ENCODE measurements at regions not wholly inside any gene's neighbourhood (a gene's known extent, or its start where the extent isn't known, plus 50 kb on each side); places are given as distances from the start of the nearest gene placed in this dataset.

GRCh38 chr4:45518832-45519231 is 605.0 kb downstream of the GABRG1 start:
- H3K9me3 ChIP-seq (replicated peaks; ENCODE audit: control insufficient read depth, insufficient read depth, low read length) = no peaks in the 10 kb centered on the region
- H3K9ac ChIP-seq (ENCODE audit: control insufficient read depth, insufficient read depth, low read length) = no peak overlapping the region
- H3K27me3 ChIP-seq (replicated peaks in 1 of 2; ENCODE audit: control insufficient read depth in 2 of 2, insufficient read depth in 2 of 2, low read length in 1 of 2) = no peaks in the 10 kb centered on the region
- H2AFZ ChIP-seq (ENCODE audit: control insufficient read depth, low read depth, low read length) = no peak overlapping the region
- H3K4me3 ChIP-seq = no peak overlapping the region
- H3K36me3 ChIP-seq (ENCODE audit: control insufficient read depth in 2 of 2, insufficient read depth in 2 of 2, low read length in 1 of 2) = no peaks in the 10 kb centered on the region
- DNase-seq (ENCODE audit: low read depth, low spot score) (no peak), FAIRE-seq (no peak), ATAC-seq (no peak)
- CTCF ChIA-PET = no interaction called here
- RAD21 ChIA-PET (ENCODE audit: unreplicated experiment) = no interaction called here
- H3K4me2 ChIP-seq (ENCODE audit: control insufficient read depth, insufficient read depth) = no peak overlapping the region
- in situ Hi-C loops (cut with MboI) (no loop called here), intact Hi-C loops (cut with micrococcal nuclease; ENCODE audit: unreplicated experiment) (no loop called here)
- H3K27ac ChIP-seq (ENCODE audit: control insufficient read depth, insufficient read depth) = no peak overlapping the region
- no peaks in the 10 kb centered on the region for H4K20me1 ChIP-seq (ENCODE audit: control insufficient read depth, insufficient read depth)
- H3K4me1 ChIP-seq (ENCODE audit: control insufficient read depth, insufficient read depth, low read length) = no peaks in the 10 kb centered on the region
- 36% methylated on average over 6 of the region's 6 CpGs for WGBS (ENCODE audit: insufficient coverage, insufficient replicate concordance, low lambda C conversion rate, missing lambda C conversion rate)
- no peaks in the 10 kb centered on the region for H3K79me2 ChIP-seq (ENCODE audit: control insufficient read depth, insufficient read depth, low read length)
- no TSS peak for BruUV-seq (replicated peaks)
- SMC1A ChIA-PET (ENCODE audit: uncharacterized antibody, unreplicated experiment) = no interaction called here
- POLR2A ChIA-PET = no interaction called here
- TF ChIP-seq IRF4 (IDR thresholded peaks at IDR 0.05; ENCODE audit: low read depth, low read length) (no peak), ASH2L (IDR thresholded peaks at IDR 0.05; ENCODE audit: borderline replicate concordance, low read depth) (no peak), FOXM1 (IDR thresholded peaks at IDR 0.05; ENCODE audit: low read depth, low read length) (no peak), CHD4 (IDR thresholded peaks at IDR 0.05) (no peak), ZNF384 (IDR thresholded peaks at IDR 0.05; ENCODE audit: borderline replicate concordance, low read depth, low read length) (no peak), ATF7 (IDR thresholded peaks at IDR 0.05; ENCODE audit: low read depth) (no peak), FOS (IDR thresholded peaks at IDR 0.05; ENCODE audit: borderline replicate concordance, extremely low read depth, insufficient read length) (no peak), MEF2A (IDR thresholded peaks at IDR 0.05; ENCODE audit: insufficient read depth, low read depth, low read length) (no peak), PAX5 (IDR thresholded peaks at IDR 0.05; ENCODE audit: borderline replicate concordance, low read depth, low read length) (no peak), GATAD2B (conservative IDR thresholded peaks at IDR 0.05; ENCODE audit: low read depth) (no peak), ETV6 (conservative IDR thresholded peaks at IDR 0.05 in 1 of 2, IDR thresholded peaks at IDR 0.05 in 1 of 2; ENCODE audit: borderline replicate concordance in 1 of 2, low read depth in 1 of 2) (no peak), IRF3 (IDR thresholded peaks at IDR 0.05) (no peak), RELB (IDR thresholded peaks at IDR 0.05; ENCODE audit: low read depth) (no peak), IKZF2 (IDR thresholded peaks at IDR 0.05) (no peak)
- TF ChIP-seq, protein P1, sequence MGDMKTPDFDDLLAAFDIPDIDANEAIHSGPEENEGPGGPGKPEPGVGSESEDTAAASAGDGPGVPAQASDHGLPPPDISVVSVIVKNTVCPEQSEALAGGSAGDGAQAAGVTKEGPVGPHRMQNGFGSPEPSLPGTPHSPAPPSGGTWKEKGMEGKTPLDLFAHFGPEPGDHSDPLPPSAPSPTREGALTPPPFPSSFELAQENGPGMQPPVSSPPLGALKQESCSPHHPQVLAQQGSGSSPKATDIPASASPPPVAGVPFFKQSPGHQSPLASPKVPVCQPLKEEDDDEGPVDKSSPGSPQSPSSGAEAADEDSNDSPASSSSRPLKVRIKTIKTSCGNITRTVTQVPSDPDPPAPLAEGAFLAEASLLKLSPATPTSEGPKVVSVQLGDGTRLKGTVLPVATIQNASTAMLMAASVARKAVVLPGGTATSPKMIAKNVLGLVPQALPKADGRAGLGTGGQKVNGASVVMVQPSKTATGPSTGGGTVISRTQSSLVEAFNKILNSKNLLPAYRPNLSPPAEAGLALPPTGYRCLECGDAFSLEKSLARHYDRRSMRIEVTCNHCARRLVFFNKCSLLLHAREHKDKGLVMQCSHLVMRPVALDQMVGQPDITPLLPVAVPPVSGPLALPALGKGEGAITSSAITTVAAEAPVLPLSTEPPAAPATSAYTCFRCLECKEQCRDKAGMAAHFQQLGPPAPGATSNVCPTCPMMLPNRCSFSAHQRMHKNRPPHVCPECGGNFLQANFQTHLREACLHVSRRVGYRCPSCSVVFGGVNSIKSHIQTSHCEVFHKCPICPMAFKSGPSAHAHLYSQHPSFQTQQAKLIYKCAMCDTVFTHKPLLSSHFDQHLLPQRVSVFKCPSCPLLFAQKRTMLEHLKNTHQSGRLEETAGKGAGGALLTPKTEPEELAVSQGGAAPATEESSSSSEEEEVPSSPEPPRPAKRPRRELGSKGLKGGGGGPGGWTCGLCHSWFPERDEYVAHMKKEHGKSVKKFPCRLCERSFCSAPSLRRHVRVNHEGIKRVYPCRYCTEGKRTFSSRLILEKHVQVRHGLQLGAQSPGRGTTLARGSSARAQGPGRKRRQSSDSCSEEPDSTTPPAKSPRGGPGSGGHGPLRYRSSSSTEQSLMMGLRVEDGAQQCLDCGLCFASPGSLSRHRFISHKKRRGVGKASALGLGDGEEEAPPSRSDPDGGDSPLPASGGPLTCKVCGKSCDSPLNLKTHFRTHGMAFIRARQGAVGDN (IDR thresholded peaks at IDR 0.05) = no peak
- TF ChIP-seq, protein P2, sequence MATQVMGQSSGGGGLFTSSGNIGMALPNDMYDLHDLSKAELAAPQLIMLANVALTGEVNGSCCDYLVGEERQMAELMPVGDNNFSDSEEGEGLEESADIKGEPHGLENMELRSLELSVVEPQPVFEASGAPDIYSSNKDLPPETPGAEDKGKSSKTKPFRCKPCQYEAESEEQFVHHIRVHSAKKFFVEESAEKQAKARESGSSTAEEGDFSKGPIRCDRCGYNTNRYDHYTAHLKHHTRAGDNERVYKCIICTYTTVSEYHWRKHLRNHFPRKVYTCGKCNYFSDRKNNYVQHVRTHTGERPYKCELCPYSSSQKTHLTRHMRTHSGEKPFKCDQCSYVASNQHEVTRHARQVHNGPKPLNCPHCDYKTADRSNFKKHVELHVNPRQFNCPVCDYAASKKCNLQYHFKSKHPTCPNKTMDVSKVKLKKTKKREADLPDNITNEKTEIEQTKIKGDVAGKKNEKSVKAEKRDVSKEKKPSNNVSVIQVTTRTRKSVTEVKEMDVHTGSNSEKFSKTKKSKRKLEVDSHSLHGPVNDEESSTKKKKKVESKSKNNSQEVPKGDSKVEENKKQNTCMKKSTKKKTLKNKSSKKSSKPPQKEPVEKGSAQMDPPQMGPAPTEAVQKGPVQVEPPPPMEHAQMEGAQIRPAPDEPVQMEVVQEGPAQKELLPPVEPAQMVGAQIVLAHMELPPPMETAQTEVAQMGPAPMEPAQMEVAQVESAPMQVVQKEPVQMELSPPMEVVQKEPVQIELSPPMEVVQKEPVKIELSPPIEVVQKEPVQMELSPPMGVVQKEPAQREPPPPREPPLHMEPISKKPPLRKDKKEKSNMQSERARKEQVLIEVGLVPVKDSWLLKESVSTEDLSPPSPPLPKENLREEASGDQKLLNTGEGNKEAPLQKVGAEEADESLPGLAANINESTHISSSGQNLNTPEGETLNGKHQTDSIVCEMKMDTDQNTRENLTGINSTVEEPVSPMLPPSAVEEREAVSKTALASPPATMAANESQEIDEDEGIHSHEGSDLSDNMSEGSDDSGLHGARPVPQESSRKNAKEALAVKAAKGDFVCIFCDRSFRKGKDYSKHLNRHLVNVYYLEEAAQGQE (IDR thresholded peaks at IDR 0.05; ENCODE audit: low read depth, low read length) = no peak

Data from GM12878 (cell line).